ENCODE measurements at regions not wholly inside any gene's neighbourhood (a gene's known extent, or its start where the extent isn't known, plus 50 kb on each side); places are given as distances from the start of the nearest gene placed in this dataset.

- DNase-seq (ENCODE audit: low spot score), result no peak
- peaks cover 7% of the 10 kb centered on the region for H3K4me1 ChIP-seq (ENCODE audit: insufficient read depth)
- no peaks in the 10 kb centered on the region for H3K9me3 ChIP-seq (ENCODE audit: low read depth)
- H4K20me1 ChIP-seq (ENCODE audit: insufficient read depth, poor library complexity, severe bottlenecking), result no peaks in the 10 kb centered on the region
- TF ChIP-seq EZH2 (IDR thresholded peaks at IDR 0.05; ENCODE audit: borderline replicate concordance) (no peak), CTCF (IDR thresholded peaks at IDR 0.05; ENCODE audit: poor library complexity) (no peak), EZH2phosphoT487 (IDR thresholded peaks at IDR 0.05; ENCODE audit: low read depth, severe bottlenecking, unreplicated experiment) (no peak)
- no peak overlapping the region for H3K27ac ChIP-seq
- H3K27me3 ChIP-seq, result no peaks in the 10 kb centered on the region
- H3K9me2 ChIP-seq (replicated peaks; ENCODE audit: insufficient read depth), result no peaks in the 10 kb centered on the region
- WGBS (ENCODE audit: low lambda C conversion rate, missing lambda C conversion rate), result 28% methylated on average over 7 of the region's 7 CpGs
- no peaks in the 10 kb centered on the region for H3K36me3 ChIP-seq (replicated peaks; ENCODE audit: insufficient read depth, low read depth)
- H3K4me3 ChIP-seq, result no peak overlapping the region
- no peak overlapping the region for H2AFZ ChIP-seq
- H3K79me2 ChIP-seq, result no peaks in the 10 kb centered on the region
- H3K4me2 ChIP-seq, result no peak overlapping the region
Measured at GRCh38 chr10:61066661-61067344, 122.8 kb upstream of the RHOBTB1 start.

DNA sequence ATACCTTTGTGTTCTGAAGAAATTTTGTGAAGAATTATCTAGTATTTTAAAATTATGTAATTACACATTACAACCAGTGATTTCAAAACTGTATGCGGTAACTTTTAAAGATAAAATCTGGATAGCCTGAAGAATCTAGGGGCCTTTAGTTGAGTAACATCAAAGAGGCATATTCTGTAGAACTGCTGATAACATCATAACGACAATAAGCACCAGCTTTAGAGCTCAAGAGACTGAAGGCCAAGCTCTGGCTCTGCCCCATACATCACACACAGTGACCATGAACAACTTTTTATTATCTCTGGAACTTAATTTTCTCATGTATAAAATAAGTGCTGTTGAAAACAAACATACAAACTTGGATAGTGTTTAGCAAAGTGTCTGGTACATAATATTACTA lies 121.1 kb upstream of the RHOBTB1 start:
- H3K4me1 ChIP-seq (ENCODE audit: insufficient read depth), result peaks cover 7% of the 10 kb centered on the region
- no peak for DNase-seq (ENCODE audit: low spot score)
- no peaks in the 10 kb centered on the region for H3K79me2 ChIP-seq
- WGBS (ENCODE audit: low lambda C conversion rate, missing lambda C conversion rate), result 50% methylated on average over 2 of the region's 2 CpGs
- no peak overlapping the region for H3K27ac ChIP-seq
- H3K4me2 ChIP-seq, result no peak overlapping the region
- no peak overlapping the region for H3K4me3 ChIP-seq
- no peaks in the 10 kb centered on the region for H3K36me3 ChIP-seq (replicated peaks; ENCODE audit: insufficient read depth, low read depth)
- H3K9me3 ChIP-seq (ENCODE audit: low read depth), result no peaks in the 10 kb centered on the region
- no peaks in the 10 kb centered on the region for H3K27me3 ChIP-seq
- H4K20me1 ChIP-seq (ENCODE audit: insufficient read depth, poor library complexity, severe bottlenecking), result no peaks in the 10 kb centered on the region
- H3K9me2 ChIP-seq (replicated peaks; ENCODE audit: insufficient read depth), result no peaks in the 10 kb centered on the region
- TF ChIP-seq CTCF (IDR thresholded peaks at IDR 0.05; ENCODE audit: poor library complexity) (no peak), EZH2 (IDR thresholded peaks at IDR 0.05; ENCODE audit: borderline replicate concordance) (no peak), EZH2phosphoT487 (IDR thresholded peaks at IDR 0.05; ENCODE audit: low read depth, severe bottlenecking, unreplicated experiment) (no peak)
- H2AFZ ChIP-seq, result no peak overlapping the region

- TF ChIP-seq CTCF (IDR thresholded peaks at IDR 0.05; ENCODE audit: poor library complexity) (no peak), EZH2 (IDR thresholded peaks at IDR 0.05; ENCODE audit: borderline replicate concordance) (no peak), EZH2phosphoT487 (IDR thresholded peaks at IDR 0.05; ENCODE audit: low read depth, severe bottlenecking, unreplicated experiment) (no peak)
- H2AFZ ChIP-seq, result no peak overlapping the region
- peaks cover 7% of the 10 kb centered on the region for H3K4me1 ChIP-seq (ENCODE audit: insufficient read depth)
- no peak overlapping the region for H3K27ac ChIP-seq
- H3K4me2 ChIP-seq, result no peak overlapping the region
- no peaks in the 10 kb centered on the region for H3K9me3 ChIP-seq (ENCODE audit: low read depth)
- H3K27me3 ChIP-seq, result no peaks in the 10 kb centered on the region
- no peaks in the 10 kb centered on the region for H4K20me1 ChIP-seq (ENCODE audit: insufficient read depth, poor library complexity, severe bottlenecking)
- H3K36me3 ChIP-seq (replicated peaks; ENCODE audit: insufficient read depth, low read depth), result no peaks in the 10 kb centered on the region
- no peaks in the 10 kb centered on the region for H3K9me2 ChIP-seq (replicated peaks; ENCODE audit: insufficient read depth)
- no peak for DNase-seq (ENCODE audit: low spot score)
- WGBS (ENCODE audit: low lambda C conversion rate, missing lambda C conversion rate), result 90% methylated on average over 4 of the region's 4 CpGs
- no peak overlapping the region for H3K4me3 ChIP-seq
- H3K79me2 ChIP-seq, result no peaks in the 10 kb centered on the region
Measured at GRCh38 chr10:61064356-61064755, 120.4 kb upstream of the RHOBTB1 start.
